AG08395 (cell line): ENCODE measurements at regions not wholly inside any gene's neighbourhood (a gene's known extent, or its start where the extent isn't known, plus 50 kb on each side); places are given as distances from the start of the nearest gene placed in this dataset.
"Not testable (repeated sequence)": the region's sequence is repeated elsewhere in the genome, so short reads cannot be mapped to it uniquely, and the experiment has no call there.

Source experiments
- DNase-seq: peaks from one replicate; pipeline ENCODE4 v3.0.0; 2012; ENCODE audit warnings: mixed read lengths, low spot score

GRCh38 chr7:24052572-24053260, 231.3 kb upstream of the NPY start:
- peak; percentile 26 for DNase-seq

- DNase-seq: no peak
These were observed 229.8 kb upstream of the NPY start for GRCh38 chr7:24054236-24054635.

GRCh38 chr7:24057243-24057642, 226.7 kb upstream of the NPY start:
- no peak for DNase-seq

DNA sequence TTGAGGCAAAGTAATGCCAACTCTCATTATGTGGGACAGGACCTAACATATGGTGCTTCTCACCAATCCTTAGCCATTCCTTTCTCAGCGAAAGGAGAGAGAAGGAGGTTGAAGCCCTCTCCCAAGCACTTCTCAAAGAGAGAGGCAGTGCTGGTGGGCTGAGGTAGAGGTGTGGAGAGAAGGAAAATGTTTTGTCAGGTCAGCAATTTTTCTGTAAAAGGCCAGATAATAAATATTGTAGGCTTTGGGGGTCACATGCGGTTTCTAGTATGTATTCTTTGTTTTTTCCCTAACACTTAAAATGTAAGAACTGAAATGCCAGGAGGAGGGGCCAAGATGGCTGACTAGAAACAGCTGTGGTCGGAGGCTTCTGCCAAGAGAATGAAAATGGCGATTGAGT, 225.0 kb upstream of the NPY start:
- no peak for DNase-seq

- DNase-seq: no peak
These were observed 224.2 kb upstream of the NPY start for GRCh38 chr7:24059775-24060174.

GRCh38 chr7:24063721-24064120, 220.3 kb upstream of the NPY start:
- DNase-seq: no peak

DNA sequence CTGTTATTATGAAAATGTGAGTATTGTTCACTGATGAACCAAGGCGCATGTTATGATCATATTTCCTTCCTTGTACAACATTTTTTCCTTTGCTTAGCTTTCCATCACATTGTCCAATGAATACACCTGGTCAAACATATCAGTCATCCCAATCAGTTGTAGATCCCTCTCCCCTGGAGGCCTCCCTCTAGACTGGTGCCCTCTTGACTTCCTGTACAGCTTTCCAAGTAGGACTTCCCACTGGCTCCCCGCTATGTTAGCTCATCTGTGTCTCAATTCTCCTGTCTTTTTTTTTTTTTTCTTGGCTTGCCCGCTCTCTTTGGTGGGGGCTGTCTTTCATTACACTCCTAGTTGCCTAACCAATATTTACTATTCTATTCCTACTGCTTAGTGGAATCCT, 214.2 kb upstream of the NPY start:
- DNase-seq: no peak

DNA sequence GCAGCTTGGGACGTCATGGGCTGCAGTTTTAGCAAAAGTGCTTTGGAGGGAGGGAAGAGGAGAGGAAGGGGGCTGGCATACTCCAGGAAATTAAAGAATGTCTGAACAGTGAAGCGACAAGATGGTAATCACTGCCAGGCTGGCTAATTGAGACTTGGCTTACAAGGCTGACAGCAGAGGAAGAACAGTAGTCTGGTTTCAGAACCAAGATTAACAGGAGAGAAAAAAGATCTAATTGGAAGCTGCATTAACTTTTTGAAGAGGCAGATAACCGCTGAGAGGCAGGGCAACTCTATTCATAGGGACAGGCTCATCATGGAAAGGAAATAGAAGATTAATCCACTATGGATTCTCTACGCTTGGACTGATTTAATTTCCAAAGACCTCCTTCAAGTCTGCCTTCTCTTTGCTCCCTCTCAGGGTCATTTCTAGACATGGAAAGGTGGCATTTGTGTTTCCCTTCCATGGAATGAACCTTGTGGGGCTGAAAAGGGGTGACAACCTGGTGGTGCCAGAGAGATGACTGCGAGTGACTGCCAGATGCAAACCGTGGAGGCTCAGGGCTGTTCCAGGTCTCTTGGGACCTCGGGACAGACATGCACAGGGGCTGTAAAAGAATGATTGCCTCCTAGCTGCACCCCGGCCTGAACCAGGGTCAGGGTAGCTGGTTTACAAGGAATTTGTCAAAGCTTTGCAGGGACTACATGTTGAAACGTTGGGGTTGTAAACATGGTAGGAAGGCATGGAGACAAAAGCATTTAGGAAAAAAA, 210.2 kb upstream of the NPY start:
- DNase-seq: no peak

GRCh38 chr7:24075426-24075810, 208.6 kb upstream of the NPY start:
- no peak for DNase-seq

- DNase-seq: no peak
These were observed 201.2 kb upstream of the NPY start for GRCh38 chr7:24082826-24083225.

- DNase-seq: no peak
These were observed 181.0 kb upstream of the NPY start for GRCh38 chr7:24102988-24103387.

- no peak for DNase-seq
These were observed 175.0 kb upstream of the NPY start for GRCh38 chr7:24108906-24109376.

- DNase-seq: no peak
These were observed 173.9 kb upstream of the NPY start for GRCh38 chr7:24110056-24110455.

DNA sequence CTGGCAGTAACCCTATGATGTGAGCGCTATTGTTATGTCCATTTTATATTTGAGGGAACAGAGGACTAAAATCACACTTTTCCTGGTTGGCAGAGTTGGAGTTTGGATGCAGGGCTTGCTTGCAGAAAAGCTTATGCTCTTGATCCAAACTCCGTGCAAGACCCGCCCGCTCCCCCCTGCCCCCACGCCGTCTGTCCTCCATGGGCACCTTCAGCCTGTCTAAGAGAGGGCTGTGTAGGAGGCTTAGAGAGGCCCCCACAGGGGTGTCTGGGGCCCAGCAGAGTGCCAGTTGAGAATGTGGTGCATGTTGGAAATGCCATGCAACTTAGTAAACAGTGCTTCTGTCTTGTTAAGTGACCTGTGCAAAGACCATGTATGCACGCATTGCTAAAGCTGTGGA, 170.5 kb upstream of the NPY start:
- DNase-seq: no peak

GRCh38 chr7:24115661-24116060, 168.3 kb upstream of the NPY start:
- DNase-seq: no peak

GRCh38 chr7:24117903-24118499, 166.0 kb upstream of the NPY start:
- not testable (repeated sequence) for DNase-seq

- DNase-seq: no peak
These were observed 164.1 kb upstream of the NPY start for GRCh38 chr7:24119852-24120251.

DNA sequence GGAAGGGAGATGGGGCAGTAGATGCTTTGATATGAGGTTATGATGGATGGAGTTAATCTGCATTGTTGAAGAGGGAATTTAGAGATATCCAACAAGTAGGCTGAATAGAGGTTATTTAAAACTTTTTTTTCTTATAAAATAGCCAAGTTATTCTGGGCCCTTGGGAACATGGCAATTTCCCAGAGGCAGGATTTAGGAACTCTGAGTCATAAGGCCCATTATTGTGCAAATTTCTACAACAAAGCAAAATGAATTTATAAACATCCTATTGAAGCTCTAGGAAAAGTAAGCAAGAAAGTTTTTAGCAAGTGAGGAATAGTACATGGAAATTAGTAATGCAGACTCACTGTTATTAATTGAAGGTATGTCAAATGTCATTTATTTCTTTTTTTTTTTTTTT, 160.9 kb upstream of the NPY start:
- peak; percentile 24 for DNase-seq

DNA sequence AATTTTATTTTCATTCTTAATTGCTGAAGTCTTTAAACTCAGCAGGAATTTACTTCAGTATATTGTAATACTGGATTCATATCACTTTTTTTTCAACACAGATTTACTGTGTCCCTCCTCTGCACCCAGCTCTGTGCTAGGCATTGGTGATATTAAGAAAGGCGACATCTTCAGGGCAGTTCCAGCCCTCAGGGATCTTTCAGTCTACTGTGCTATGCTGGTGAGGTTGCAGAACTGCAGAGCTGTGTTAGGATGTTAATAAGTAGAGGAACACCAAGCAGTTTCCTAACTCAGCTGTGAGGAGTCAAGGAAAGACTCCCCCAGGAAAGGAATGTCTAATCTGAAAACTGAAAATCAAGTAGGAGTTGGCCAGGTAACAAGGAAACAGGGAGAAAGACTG, 158.2 kb upstream of the NPY start:
- no peak for DNase-seq

GRCh38 chr7:24127930-24128329, 156.1 kb upstream of the NPY start:
- DNase-seq: no peak

DNA sequence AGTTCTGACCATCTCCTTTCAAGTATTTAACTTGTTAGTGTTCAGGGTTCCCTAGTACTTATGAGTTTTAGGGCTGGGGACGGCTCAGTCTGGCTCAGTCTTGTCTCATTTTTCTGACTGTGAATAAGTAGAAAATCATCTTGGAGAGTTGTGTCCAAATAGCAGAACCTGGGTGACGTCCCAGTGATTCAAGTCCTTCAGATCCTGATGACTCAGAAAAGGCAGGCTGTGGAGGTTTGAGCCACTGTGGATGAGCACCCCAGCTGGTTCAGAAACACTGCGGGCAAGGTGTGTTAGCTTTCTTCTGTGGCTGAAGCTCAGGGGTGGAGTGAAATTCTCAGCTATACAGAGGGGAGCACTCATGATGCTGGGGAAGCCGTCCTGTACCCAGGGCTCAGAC, 154.4 kb upstream of the NPY start:
- DNase-seq: peak; percentile 37

DNA sequence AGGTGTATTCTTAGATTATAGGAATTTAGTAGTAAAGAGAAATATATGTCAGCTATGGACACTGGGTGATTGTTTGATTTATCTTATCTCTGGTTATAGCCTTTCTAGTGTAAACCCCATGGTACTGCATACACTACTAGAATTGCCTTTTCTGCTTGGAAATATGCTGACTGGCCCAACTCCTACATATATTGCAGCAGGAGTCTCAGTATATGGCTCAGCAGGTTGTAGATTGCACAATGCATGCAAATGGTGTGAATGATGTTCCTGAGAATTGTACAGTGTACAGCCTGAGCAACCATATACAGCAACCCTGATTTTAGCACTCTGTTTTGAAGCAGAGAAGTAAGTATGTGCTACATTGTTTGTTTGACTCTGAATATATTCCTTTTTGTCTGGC, 153.4 kb upstream of the NPY start:
- no peak for DNase-seq

GRCh38 chr7:24133691-24134090, 150.3 kb upstream of the NPY start:
- DNase-seq: no peak
